ENCODE measurements at regions not wholly inside any gene's neighbourhood (a gene's known extent, or its start where the extent isn't known, plus 50 kb on each side); places are given as distances from the start of the nearest gene placed in this dataset.

DNA sequence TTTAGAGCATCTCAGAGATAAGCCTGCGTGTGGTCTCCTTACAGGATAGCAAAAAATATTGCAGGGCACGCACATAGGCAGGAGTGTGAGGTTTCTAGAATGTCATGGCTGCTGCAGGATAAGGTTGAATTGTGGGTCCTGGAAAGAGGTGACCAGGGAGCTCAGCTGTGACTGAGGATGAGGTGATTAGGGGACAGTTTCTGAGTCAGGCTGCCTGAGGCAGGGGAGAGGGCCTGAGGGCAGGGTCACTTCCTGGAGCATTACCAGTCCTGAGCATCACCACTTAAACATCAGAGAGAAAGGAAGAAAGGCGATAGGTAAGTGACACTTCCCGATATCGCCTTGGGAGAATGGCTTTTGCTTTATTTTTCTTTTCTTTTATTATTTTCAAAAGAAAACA, 813.8 kb downstream of the TUSC7 start:
- TF ChIP-seq GATA2 (IDR thresholded peaks at IDR 0.05; ENCODE audit: low read depth, low read length) (0 out of 2 replicates have a peak, but pooled peaks have one; percentile 24), GATA3 (IDR thresholded peaks at IDR 0.05; ENCODE audit: low read depth, low read length) (no peak)

GRCh38 chr3:117524890-117525289, 815.3 kb downstream of the TUSC7 start:
- TF ChIP-seq GATA3 (IDR thresholded peaks at IDR 0.05; ENCODE audit: low read depth, low read length) = no peak
- TF ChIP-seq GATA2 (IDR thresholded peaks at IDR 0.05; ENCODE audit: low read depth, low read length) = no peak

DNA sequence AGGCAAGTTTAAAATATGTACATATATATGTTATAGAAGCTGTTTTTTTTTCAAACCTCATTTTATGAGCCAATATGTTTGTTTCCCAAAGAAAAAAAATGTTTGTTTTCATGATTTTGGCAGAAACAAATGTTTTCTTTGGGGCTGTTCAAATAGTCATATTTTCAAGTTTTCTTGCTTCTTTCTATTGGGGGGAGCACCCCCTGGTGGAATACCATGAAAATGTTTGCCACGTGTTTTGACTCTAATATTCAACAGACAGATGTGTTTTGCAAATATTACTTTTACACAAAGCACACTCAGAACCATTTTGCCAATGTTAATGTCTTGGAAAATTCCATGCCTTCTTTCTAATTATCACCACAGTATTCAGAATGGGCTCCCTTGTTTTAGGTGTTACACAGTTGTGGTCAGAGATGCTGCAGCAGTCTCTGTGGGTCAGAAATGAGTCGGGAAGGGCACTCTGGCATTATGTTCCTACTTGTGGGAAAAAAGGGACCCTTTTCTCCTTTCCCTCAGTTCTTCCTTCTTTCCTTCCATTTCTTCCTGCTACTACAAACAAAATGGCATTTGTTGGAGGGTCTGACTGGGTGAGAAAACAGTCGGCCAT, 817.0 kb downstream of the TUSC7 start:
- TF ChIP-seq GATA2 (IDR thresholded peaks at IDR 0.05; ENCODE audit: low read depth, low read length) (no peak), GATA3 (IDR thresholded peaks at IDR 0.05; ENCODE audit: low read depth, low read length) (no peak)

DNA sequence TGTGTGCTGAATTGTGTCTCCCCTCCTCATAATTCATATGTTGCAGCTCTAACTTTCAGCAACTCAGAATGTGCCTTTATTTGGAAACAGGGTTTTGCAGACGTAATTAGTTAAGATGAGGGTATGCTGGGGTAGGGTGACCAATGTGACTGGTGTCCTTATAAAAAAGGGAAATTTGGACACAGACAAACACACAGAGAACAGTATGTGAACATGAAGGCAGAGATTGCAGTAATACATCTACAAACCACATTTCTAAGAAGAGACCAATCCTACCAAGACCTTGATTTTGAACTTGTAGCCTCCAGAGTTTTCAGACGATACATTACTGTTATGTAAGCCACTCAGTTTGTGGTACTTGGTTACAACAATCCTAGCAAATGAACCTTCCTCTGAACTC, 817.8 kb downstream of the TUSC7 start:
- TF ChIP-seq GATA2 (IDR thresholded peaks at IDR 0.05; ENCODE audit: low read depth, low read length) = no peak
- no peak for TF ChIP-seq GATA3 (IDR thresholded peaks at IDR 0.05; ENCODE audit: low read depth, low read length)

- TF ChIP-seq GATA3 (IDR thresholded peaks at IDR 0.05; ENCODE audit: low read depth, low read length) (no peak), GATA2 (IDR thresholded peaks at IDR 0.05; ENCODE audit: low read depth, low read length) (no peak)
Observed at GRCh38 chr3:117528688-117529087, 819.1 kb downstream of the TUSC7 start.

- TF ChIP-seq GATA3 (IDR thresholded peaks at IDR 0.05; ENCODE audit: low read depth, low read length) (no peak), GATA2 (IDR thresholded peaks at IDR 0.05; ENCODE audit: low read depth, low read length) (no peak)
Observed at GRCh38 chr3:117531078-117531767, 821.6 kb downstream of the TUSC7 start.

DNA sequence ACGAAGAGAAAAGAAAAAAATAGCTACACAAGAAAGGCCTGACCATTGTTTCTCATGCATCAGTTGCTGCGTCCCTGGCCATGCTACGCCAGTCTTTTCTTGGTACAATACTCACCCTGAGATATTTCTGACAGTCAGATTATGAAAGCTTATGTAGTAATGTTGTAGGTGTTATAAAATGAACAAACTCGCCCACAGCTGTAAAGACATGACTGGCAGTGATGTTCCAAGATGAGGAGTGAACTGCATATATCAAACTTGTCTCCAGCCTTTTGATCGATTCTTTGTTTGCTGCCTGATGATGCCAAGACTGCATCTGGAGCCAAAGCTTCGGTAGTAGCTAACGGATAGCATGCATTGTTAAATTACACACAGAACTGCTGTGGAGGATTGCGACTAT, 822.7 kb downstream of the TUSC7 start:
- no peak for TF ChIP-seq GATA3 (IDR thresholded peaks at IDR 0.05; ENCODE audit: low read depth, low read length)
- TF ChIP-seq GATA2 (IDR thresholded peaks at IDR 0.05; ENCODE audit: low read depth, low read length) = no peak

DNA sequence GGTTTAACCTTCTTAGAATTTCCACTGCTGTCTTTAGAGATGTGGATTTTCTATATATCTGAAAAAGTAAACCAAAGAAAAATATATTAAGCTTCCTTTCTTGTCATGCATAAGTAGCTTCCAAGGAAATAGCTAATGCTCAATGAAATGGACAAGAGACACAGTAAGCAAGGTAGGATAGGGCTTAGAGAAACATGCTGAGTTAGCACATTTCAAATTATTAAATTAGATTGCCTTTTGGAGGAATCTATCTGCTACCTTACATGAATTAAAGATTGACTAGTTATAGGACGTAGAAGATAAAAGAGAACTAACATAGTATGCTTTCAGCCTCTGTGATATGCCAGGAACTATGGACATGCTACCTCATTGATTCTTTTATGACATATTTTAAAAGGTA, 824.6 kb downstream of the TUSC7 start:
- TF ChIP-seq GATA2 (IDR thresholded peaks at IDR 0.05; ENCODE audit: low read depth, low read length) = no peak
- no peak for TF ChIP-seq GATA3 (IDR thresholded peaks at IDR 0.05; ENCODE audit: low read depth, low read length)

DNA sequence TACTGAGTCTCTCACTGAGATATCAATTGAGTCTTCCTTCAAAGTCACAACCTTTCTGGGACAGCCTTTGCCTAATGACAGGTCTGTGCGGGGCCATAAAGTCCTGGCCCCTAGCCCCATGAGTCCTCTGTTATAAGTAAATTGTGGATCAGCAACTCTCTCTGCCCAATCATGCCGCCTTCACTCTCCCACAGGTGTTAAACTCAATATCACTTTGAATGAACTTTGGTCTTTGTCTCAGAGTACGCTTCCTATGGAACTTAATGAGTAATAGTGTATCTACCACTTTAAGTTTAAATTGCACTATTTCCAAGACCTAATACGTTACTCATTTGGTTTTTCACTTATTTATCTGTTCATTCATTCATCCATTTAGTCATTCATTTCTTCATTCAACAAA, 826.4 kb downstream of the TUSC7 start:
- TF ChIP-seq GATA2 (IDR thresholded peaks at IDR 0.05; ENCODE audit: low read depth, low read length) = no peak
- TF ChIP-seq GATA3 (IDR thresholded peaks at IDR 0.05; ENCODE audit: low read depth, low read length) = no peak

DNA sequence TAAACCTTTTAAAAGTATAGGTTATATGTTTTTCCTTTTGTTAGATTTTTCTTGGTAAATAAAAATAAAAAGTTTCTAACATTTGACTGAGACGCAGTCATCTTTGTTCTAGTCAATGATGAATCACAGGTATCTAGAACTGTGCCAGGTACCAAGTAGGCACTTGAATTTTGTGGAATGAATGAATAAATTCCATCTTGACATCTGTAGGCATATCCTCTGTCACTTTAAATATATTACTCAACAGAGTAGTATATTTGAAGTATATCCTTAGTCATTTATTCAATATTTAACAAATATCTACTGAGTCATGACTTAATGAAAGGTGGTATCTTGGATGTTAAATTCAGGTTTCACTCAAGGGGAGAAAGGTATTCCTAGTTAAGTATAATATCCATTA, 828.4 kb downstream of the TUSC7 start:
- no peak for TF ChIP-seq GATA2 (IDR thresholded peaks at IDR 0.05; ENCODE audit: low read depth, low read length)
- TF ChIP-seq GATA3 (IDR thresholded peaks at IDR 0.05; ENCODE audit: low read depth, low read length) = no peak

- TF ChIP-seq GATA3 (IDR thresholded peaks at IDR 0.05; ENCODE audit: low read depth, low read length) = no peak
Observed at GRCh38 chr3:117539729-117540128, 830.1 kb downstream of the TUSC7 start.

GRCh38 chr3:117540597-117540996, 831.0 kb downstream of the TUSC7 start:
- no peak for TF ChIP-seq GATA2 (IDR thresholded peaks at IDR 0.05; ENCODE audit: low read depth, low read length)
- TF ChIP-seq GATA3 (IDR thresholded peaks at IDR 0.05; ENCODE audit: low read depth, low read length) = no peak

DNA sequence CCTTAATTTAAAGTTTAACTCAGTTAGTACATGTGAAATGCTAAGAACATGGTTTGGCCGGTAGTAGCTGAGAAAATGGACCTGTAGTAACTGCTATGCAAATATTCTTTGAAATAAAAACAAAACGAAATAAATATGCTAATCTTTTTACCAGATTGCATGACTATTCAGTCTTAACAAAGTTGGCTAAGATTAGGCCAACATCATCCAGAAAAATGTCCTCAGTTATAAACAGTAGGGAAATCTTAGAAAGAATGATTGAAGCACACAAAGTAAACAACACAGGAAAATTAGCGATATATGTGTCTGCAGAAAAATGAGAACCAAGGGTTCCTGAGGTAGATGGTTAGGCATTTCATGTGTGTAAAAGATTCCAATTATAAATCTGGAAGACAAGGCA, 832.1 kb downstream of the TUSC7 start:
- TF ChIP-seq GATA3 (IDR thresholded peaks at IDR 0.05; ENCODE audit: low read depth, low read length) (no peak), GATA2 (IDR thresholded peaks at IDR 0.05; ENCODE audit: low read depth, low read length) (no peak)

DNA sequence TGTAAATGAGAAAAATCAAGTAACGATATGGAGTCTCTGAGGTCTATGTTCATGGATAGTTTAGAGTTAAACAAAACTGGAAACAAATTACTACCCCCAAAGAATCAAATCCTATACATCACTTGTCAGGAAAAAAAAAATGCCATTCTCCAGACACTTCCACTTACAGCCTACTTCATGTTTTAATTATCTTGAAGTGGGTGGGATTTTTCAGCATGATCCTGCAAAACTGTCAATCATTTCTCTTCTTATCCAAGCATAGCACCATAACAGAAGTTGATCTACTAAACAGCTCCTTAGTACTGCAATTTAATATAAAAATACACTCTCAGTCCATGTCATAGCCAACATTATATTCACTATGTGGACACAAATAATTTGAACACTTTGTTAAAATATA, 833.9 kb downstream of the TUSC7 start:
- TF ChIP-seq GATA3 (IDR thresholded peaks at IDR 0.05; ENCODE audit: low read depth, low read length) (no peak), GATA2 (IDR thresholded peaks at IDR 0.05; ENCODE audit: low read depth, low read length) (no peak)

GRCh38 chr3:117545484-117545883, 835.9 kb downstream of the TUSC7 start:
- TF ChIP-seq GATA2 (IDR thresholded peaks at IDR 0.05; ENCODE audit: low read depth, low read length) (no peak), GATA3 (IDR thresholded peaks at IDR 0.05; ENCODE audit: low read depth, low read length) (no peak)
